VCaP (cell line): ENCODE measurements at regions not wholly inside any gene's neighbourhood (a gene's known extent, or its start where the extent isn't known, plus 50 kb on each side); places are given as distances from the start of the nearest gene placed in this dataset.
"Not testable (repeated sequence)": the region's sequence is repeated elsewhere in the genome, so short reads cannot be mapped to it uniquely, and the experiment has no call there.

Experiments
- H3K27ac ChIP-seq: fragments of 450-650 bp; 2 replicates; pipeline ENCODE4 v1.5.1; 2017
- CTCF ChIP-seq: fragments of 450-650 bp; conservative IDR thresholded peaks from 2 replicates; pipeline ENCODE4 v1.5.1; 2017; ENCODE audit warnings: mild to moderate bottlenecking, moderate library complexity

- TF ChIP-seq CTCF, result no peak
Observed at GRCh38 chr1:193451606-193452005, 265.2 kb upstream of the B3GALT2 start.

GRCh38 chr1:193451001-193451400, 264.6 kb upstream of the B3GALT2 start:
- TF ChIP-seq CTCF, result no peak

More at GRCh38 chr1:193451606-193452005, 265.2 kb upstream of the B3GALT2 start:
- H3K27ac ChIP-seq, result no peak overlapping the region

GRCh38 chr1:193448682-193449461, 262.5 kb upstream of the B3GALT2 start:
- TF ChIP-seq CTCF, result no peak
- no peak overlapping the region for H3K27ac ChIP-seq

More at GRCh38 chr1:193451001-193451400, 264.6 kb upstream of the B3GALT2 start:
- H3K27ac ChIP-seq, result no peak overlapping the region

GRCh38 chr1:193443886-193444285, 257.5 kb upstream of the B3GALT2 start:
- TF ChIP-seq CTCF, result no peak
- no peak overlapping the region for H3K27ac ChIP-seq

GRCh38 chr1:193438771-193439170, 252.4 kb upstream of the B3GALT2 start:
- no peak for TF ChIP-seq CTCF
- H3K27ac ChIP-seq, result no peak overlapping the region

GRCh38 chr1:193438312-193438711, 251.9 kb upstream of the B3GALT2 start:
- H3K27ac ChIP-seq, result no peak overlapping the region

GRCh38 chr1:193437785-193438184, 251.4 kb upstream of the B3GALT2 start:
- TF ChIP-seq CTCF, result no peak
- H3K27ac ChIP-seq, result no peak overlapping the region

More at GRCh38 chr1:193438312-193438711, 251.9 kb upstream of the B3GALT2 start:
- no peak for TF ChIP-seq CTCF

GRCh38 chr1:193437333-193437732, 250.9 kb upstream of the B3GALT2 start:
- H3K27ac ChIP-seq, result not testable (repeated sequence)
